H7 (cell line): ENCODE measurements at regions not wholly inside any gene's neighbourhood (a gene's known extent, or its start where the extent isn't known, plus 50 kb on each side); places are given as distances from the start of the nearest gene placed in this dataset.
A peak's percentile ranks its signal among the peaks of the same experiment; 100 is the strongest.

Experiments
- DNase-seq: peaks from one replicate; pipeline ENCODE4 v3.0.0; 2012
- H3K27me3 ChIP-seq: 2 replicates; pipeline ENCODE4 v1.6.0; 2011; ENCODE audit warnings: mild to moderate bottlenecking, low read length; ENCODE audit not compliant: control insufficient read depth, insufficient read depth
- H3K36me3 ChIP-seq: replicated peaks from 2 replicates; pipeline ENCODE4 v1.5.1; 2011; ENCODE audit warnings: low read length; ENCODE audit not compliant: control insufficient read depth, insufficient read depth
- H3K4me3 ChIP-seq: 2 replicates; pipeline ENCODE4 v1.5.1; 2011; ENCODE audit warnings: low read depth, mild to moderate bottlenecking, control low read depth, low read length, moderate library complexity; ENCODE audit not compliant: insufficient read depth

GRCh38 chr3:127488740-127489139 lies 101.8 kb downstream of the TPRA1 start:
- Histone ChIP-seq H3K4me3 (no peak overlapping the region), H3K27me3 (no peaks in the 10 kb centered on the region), H3K36me3 (no peaks in the 10 kb centered on the region)
- DNase-seq, result no peak

GRCh38 chr3:127488141-127488672 lies 102.3 kb downstream of the TPRA1 start:
- Histone ChIP-seq H3K27me3 (no peaks in the 10 kb centered on the region), H3K4me3 (no peak overlapping the region), H3K36me3 (no peaks in the 10 kb centered on the region)
- no peak for DNase-seq

GRCh38 chr3:127487196-127487595 lies 103.3 kb downstream of the TPRA1 start:
- Histone ChIP-seq H3K36me3 (no peaks in the 10 kb centered on the region), H3K4me3 (no peak overlapping the region), H3K27me3 (no peaks in the 10 kb centered on the region)
- DNase-seq, result no peak

- H3K4me3 ChIP-seq, result no peak overlapping the region
- no peaks in the 10 kb centered on the region for H3K36me3 ChIP-seq
- DNase-seq, result peak; percentile 22
Measured at GRCh38 chr3:127486321-127486944, 104.1 kb downstream of the TPRA1 start.

GRCh38 chr3:127485396-127486170 lies 105.0 kb downstream of the TPRA1 start:
- no peak for DNase-seq
- Histone ChIP-seq H3K4me3 (no peak overlapping the region), H3K27me3 (no peaks in the 10 kb centered on the region), H3K36me3 (no peaks in the 10 kb centered on the region)

More at GRCh38 chr3:127486321-127486944, 104.1 kb downstream of the TPRA1 start:
- no peaks in the 10 kb centered on the region for H3K27me3 ChIP-seq

GRCh38 chr3:127484601-127485388 lies 105.7 kb downstream of the TPRA1 start:
- H3K4me3 ChIP-seq, result no peak overlapping the region
- peak; percentile 13 for DNase-seq
- H3K27me3 ChIP-seq, result no peaks in the 10 kb centered on the region
- no peaks in the 10 kb centered on the region for H3K36me3 ChIP-seq

- no peaks in the 10 kb centered on the region for H3K36me3 ChIP-seq
- no peaks in the 10 kb centered on the region for H3K27me3 ChIP-seq
- peak; percentile 23 for DNase-seq
- no peak overlapping the region for H3K4me3 ChIP-seq
Measured at GRCh38 chr3:127483902-127484591, 106.5 kb downstream of the TPRA1 start.

- peak; percentile 55 for DNase-seq
- Histone ChIP-seq H3K36me3 (no peaks in the 10 kb centered on the region), H3K27me3 (no peaks in the 10 kb centered on the region)
Measured at GRCh38 chr3:127483005-127483641, 107.4 kb downstream of the TPRA1 start.

GRCh38 chr3:127482216-127483004 lies 108.1 kb downstream of the TPRA1 start:
- no peaks in the 10 kb centered on the region for H3K27me3 ChIP-seq
- DNase-seq, result peak; percentile 19
- no peaks in the 10 kb centered on the region for H3K36me3 ChIP-seq
- H3K4me3 ChIP-seq, result no peak overlapping the region

More at GRCh38 chr3:127483005-127483641, 107.4 kb downstream of the TPRA1 start:
- H3K4me3 ChIP-seq, result no peak overlapping the region

- DNase-seq, result peak; percentile 44
- no peaks in the 10 kb centered on the region for H3K36me3 ChIP-seq
Measured at GRCh38 chr3:127480196-127480954, 110.2 kb downstream of the TPRA1 start.

GRCh38 chr3:127479449-127479848 lies 111.1 kb downstream of the TPRA1 start:
- Histone ChIP-seq H3K36me3 (no peaks in the 10 kb centered on the region), H3K4me3 (no peak overlapping the region), H3K27me3 (no peaks in the 10 kb centered on the region)
- DNase-seq, result peak; percentile 80

More at GRCh38 chr3:127480196-127480954, 110.2 kb downstream of the TPRA1 start:
- H3K27me3 ChIP-seq, result no peaks in the 10 kb centered on the region
- no peak overlapping the region for H3K4me3 ChIP-seq

- Histone ChIP-seq H3K36me3 (no peaks in the 10 kb centered on the region), H3K4me3 (no peak overlapping the region), H3K27me3 (no peaks in the 10 kb centered on the region)
- peak; percentile 37 for DNase-seq
Measured at GRCh38 chr3:127478922-127479321, 111.6 kb downstream of the TPRA1 start.
